ENCODE measurements at regions not wholly inside any gene's neighbourhood (a gene's known extent, or its start where the extent isn't known, plus 50 kb on each side); places are given as distances from the start of the nearest gene placed in this dataset.

DNA sequence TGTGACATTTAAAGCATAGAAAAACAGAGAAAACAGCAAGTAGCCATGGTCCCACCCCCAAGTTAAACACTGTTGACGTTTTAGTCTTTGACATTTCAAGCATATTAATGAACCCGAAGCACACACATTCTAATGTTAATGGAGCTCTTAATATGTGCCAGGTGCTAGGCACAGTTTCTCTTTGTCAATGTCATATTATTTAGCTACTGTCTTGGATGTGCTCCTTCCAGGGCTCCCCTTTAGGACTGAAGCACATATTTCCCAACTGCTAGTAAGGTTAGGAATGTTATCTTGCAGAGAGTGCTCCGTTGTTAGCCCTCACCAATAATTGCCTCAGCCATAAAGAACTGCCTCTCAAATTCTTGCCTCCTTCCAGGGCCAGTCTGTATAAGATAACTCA lies 716.6 kb upstream of the TENM4 start:
- TF ChIP-seq PKNOX1 (IDR thresholded peaks at IDR 0.05), result no peak
- TF ChIP-seq CTBP1 (IDR thresholded peaks at IDR 0.05; ENCODE audit: borderline replicate concordance), result no peak
- no peak for TF ChIP-seq ELF4 (IDR thresholded peaks at IDR 0.05)
- no peak for TF ChIP-seq FOXM1 (IDR thresholded peaks at IDR 0.05; ENCODE audit: borderline replicate concordance)
- TF ChIP-seq SUZ12 (IDR thresholded peaks at IDR 0.05), result no peak
- TF ChIP-seq SP1 (IDR thresholded peaks at IDR 0.05), result no peak
- no peak for TF ChIP-seq NFRKB (IDR thresholded peaks at IDR 0.05)
- TF ChIP-seq TARDBP (IDR thresholded peaks at IDR 0.05), result no peak
- no peak for TF ChIP-seq L3MBTL2 (conservative IDR thresholded peaks at IDR 0.05)
- no peak for TF ChIP-seq FOXK2 (IDR thresholded peaks at IDR 0.05)
- no peak for TF ChIP-seq ARNT (IDR thresholded peaks at IDR 0.05)
- no peak for TF ChIP-seq BHLHE40 (IDR thresholded peaks at IDR 0.05; ENCODE audit: borderline replicate concordance)
